Endothelial cell of umbilical vein (primary cell): ENCODE measurements at regions not wholly inside any gene's neighbourhood (a gene's known extent, or its start where the extent isn't known, plus 50 kb on each side); places are given as distances from the start of the nearest gene placed in this dataset.

ENCODE experiments used
- BruUV-seq: library from RNA; stranded (reverse); fragments of 400-500 nt; replicated peaks from 2 replicates; lab custom pipeline; 2021; lab: Mats Ljungman, UMichigan
- CTCF ChIA-PET: fragments of 300-600, 350-600 bp; sonication (Branson Sonifier 250); formaldehyde crosslinking; loops from one replicate; lab custom pipeline; 2021; ENCODE audit warnings: antibody characterized with exemption, inconsistent platforms; lab: Charles Lee
- POLR2A ChIA-PET: fragments of 300-600, 350-600 bp; sonication (Branson Sonifier 250); formaldehyde crosslinking; loops from one replicate; lab custom pipeline; 2021; ENCODE audit warnings: antibody characterized with exemption, inconsistent platforms; lab: Charles Lee
- DNase-seq: peaks from one replicate; pipeline ENCODE4 v3.0.0-alpha.2; 2011; ENCODE audit warnings: low read depth, low spot score
- FAIRE-seq: peaks from 2 replicates; lab custom pipeline; 2011; peaks lifted over from hg19 to GRCh38; lab: Jason Lieb, UNC
- H2AFZ ChIP-seq: 2 replicates; pipeline ENCODE4 v1.6.0; 2012; ENCODE audit warnings: low read depth, low read length, control low read depth, inconsistent platforms
- H3K27ac ChIP-seq: 2 replicates; pipeline ENCODE4 v1.5.1; 2011; ENCODE audit warnings: low read depth, mild to moderate bottlenecking, control low read depth, low read length, moderate library complexity; ENCODE audit not compliant: insufficient read depth
- H3K27me3 ChIP-seq, 2 experiments: 2 replicates each; pipeline versions ENCODE4 v1.6.0 to v1.6.1; 2011; ENCODE audit warnings: low read length in 2 of 2, mixed read lengths in 1 of 2; ENCODE audit not compliant: control insufficient read depth in 2 of 2, insufficient read depth in 2 of 2
- H3K36me3 ChIP-seq, 2 experiments: 2 replicates in 1 of 2; 3 replicates in 1 of 2; pipeline ENCODE4 v1.5.1; 2011; ENCODE audit warnings: low read length in 2 of 2, mild to moderate bottlenecking in 1 of 2, moderate library complexity in 1 of 2; ENCODE audit not compliant: control insufficient read depth in 2 of 2, insufficient read depth in 2 of 2; ENCODE audit errors: extremely low read depth in 1 of 2
- H3K4me1 ChIP-seq: 3 replicates; pipeline ENCODE4 v1.5.1; 2011; ENCODE audit warnings: mild to moderate bottlenecking, low read length; ENCODE audit not compliant: control insufficient read depth, insufficient read depth; ENCODE audit errors: extremely low read depth
- H3K4me2 ChIP-seq: 2 replicates; pipeline ENCODE4 v1.6.1; 2011; ENCODE audit warnings: low read length, control low read depth, mixed read lengths; ENCODE audit not compliant: insufficient read depth
- H3K4me3 ChIP-seq, 3 experiments: fragments of 200-600 bp in 1 of 3; sonication (generic), shearing (Covaris generic) in 1 of 3; replicated peaks in 1 of 3; 2 replicates each; pipeline ENCODE4 v1.5.1; 2011 to 2016; ENCODE audit warnings: control low read depth in 3 of 3, low read length in 3 of 3, mild to moderate bottlenecking in 2 of 3, inconsistent platforms in 1 of 3, low read depth in 1 of 3, moderate library complexity in 1 of 3; ENCODE audit not compliant: insufficient read depth in 1 of 3
- H3K79me2 ChIP-seq: 2 replicates; pipeline ENCODE4 v1.6.0; 2012; ENCODE audit warnings: low read length, inconsistent platforms; ENCODE audit not compliant: control insufficient read depth, insufficient read depth
- H3K9ac ChIP-seq: replicated peaks from 2 replicates; pipeline ENCODE3; 2011; ENCODE audit warnings: low read length, control low read depth; ENCODE audit not compliant: insufficient read depth; ENCODE audit errors: extremely low read depth
- H3K9me1 ChIP-seq: replicated peaks from 3 replicates; pipeline ENCODE4 v1.6.0; 2011; ENCODE audit warnings: mild to moderate bottlenecking, low read length; ENCODE audit not compliant: control insufficient read depth, insufficient read depth; ENCODE audit errors: extremely low read depth
- H3K9me3 ChIP-seq: replicated peaks from 2 replicates; pipeline ENCODE4 v1.5.1; 2012; ENCODE audit warnings: low read length, inconsistent platforms; ENCODE audit not compliant: control insufficient read depth, insufficient read depth
- H4K20me1 ChIP-seq: replicated peaks from 2 replicates; pipeline ENCODE3; 2011; ENCODE audit warnings: mild to moderate bottlenecking, low read length; ENCODE audit not compliant: control insufficient read depth, insufficient read depth; ENCODE audit errors: extremely low read depth
- CTCF ChIP-seq, 2 donors: IDR thresholded peaks; 1 replicate in 1 of 2; 2 replicates in 1 of 2; pipeline ENCODE4 v1.5.1; 2011; ENCODE audit warnings: low read length in 2 of 2, mild to moderate bottlenecking in 2 of 2, moderate library complexity in 2 of 2, control low read depth in 1 of 2, inconsistent platforms in 1 of 2, low read depth in 1 of 2; ENCODE audit not compliant: insufficient read depth in 1 of 2; ENCODE audit errors: extremely low read depth in 1 of 2
- EZH2 ChIP-seq: IDR thresholded peaks from 2 replicates; pipeline ENCODE4 v1.6.1; 2012; ENCODE audit warnings: borderline replicate concordance, low read depth, mild to moderate bottlenecking, moderate library complexity, low read length, inconsistent platforms; ENCODE audit not compliant: severe bottlenecking
- FOS ChIP-seq: IDR thresholded peaks from 2 replicates; pipeline ENCODE4 v1.6.1; 2011; ENCODE audit warnings: mild to moderate bottlenecking, low read length, moderate library complexity, borderline replicate concordance; ENCODE audit not compliant: insufficient read depth
- GATA2 ChIP-seq: IDR thresholded peaks from 2 replicates; pipeline ENCODE4 v1.7.0; 2011; ENCODE audit warnings: low read depth, mild to moderate bottlenecking, moderate library complexity, mixed read lengths, low read length; ENCODE audit not compliant: insufficient read length, insufficient read depth
- JUN ChIP-seq: IDR thresholded peaks from 2 replicates; pipeline ENCODE4 v1.6.1; 2011; ENCODE audit warnings: borderline replicate concordance, low read depth; ENCODE audit not compliant: insufficient read length, insufficient read depth
- MAX ChIP-seq: IDR thresholded peaks from 2 replicates; pipeline ENCODE4 v1.6.1; 2011; ENCODE audit not compliant: insufficient read depth, insufficient read length
- MYC ChIP-seq: IDR thresholded peaks from one replicate; pipeline ENCODE4 v1.6.1; 2011; ENCODE audit warnings: mild to moderate bottlenecking, low read depth, low read length
- POLR2A ChIP-seq: IDR thresholded peaks from 2 replicates; pipeline ENCODE4 v1.6.1; 2012; ENCODE audit warnings: low read depth, mild to moderate bottlenecking, control low read depth, low read length
- POLR2AphosphoS5 ChIP-seq: IDR thresholded peaks from 2 replicates; pipeline ENCODE4 v1.6.1; 2012; ENCODE audit warnings: low read depth, mild to moderate bottlenecking, control low read depth, low read length, moderate library complexity; ENCODE audit not compliant: insufficient read depth
- dilution Hi-C: fragments of 300-500 bp; cut with MboI; formaldehyde crosslinking; loops from one replicate; pipeline ENCODE4 v1.15.0; 2019; ENCODE audit warnings: low sequenced_read_pairs; ENCODE audit not compliant: extremely low pct_ligation_motif_present
- intact Hi-C: fragments of 100-400 bp; cut with micrococcal nuclease; formaldehyde crosslinking; loops from one replicate; pipeline ENCODE4 v1.10.0; 2022

- BruUV-seq: no TSS peak
- FAIRE-seq (no peak), DNase-seq (no peak)
- Histone ChIP-seq H3K79me2 (no peaks in the 10 kb centered on the region), H2AFZ (no peak overlapping the region), H3K4me2 (no peak overlapping the region), H3K36me3 (no peaks in the 10 kb centered on the region), H4K20me1 (no peaks in the 10 kb centered on the region), H3K9ac (no peak overlapping the region), H3K4me1 (no peaks in the 10 kb centered on the region), H3K27ac (no peak overlapping the region), H3K9me3 (no peaks in the 10 kb centered on the region), H3K27me3 (no peaks in the 10 kb centered on the region), H3K4me3 (no peak overlapping the region), H3K9me1 (no peaks in the 10 kb centered on the region)
- dilution Hi-C loops (no loop called here), intact Hi-C loops (no loop called here)
- TF ChIP-seq JUN (no peak), CTCF (IDR thresholded peaks at IDR 0.05; ENCODE audit: extremely low read depth in 1 of 2, insufficient read depth in 1 of 2, low read depth in 1 of 2, low read length in 2 of 2) (no peak), FOS (no peak), GATA2 (no peak), POLR2A (no peak), POLR2AphosphoS5 (no peak), EZH2 (no peak), MAX (no peak), MYC (no peak)
- ChIA-PET CTCF (interaction anchor here (1.1 kb wide), 1 partner anchor 12 kb away, joined by 3 read pairs; no protein-coding TSS in a partner anchor), POLR2A (no interaction called here)
Measured at GRCh38 chr4:81565142-81565870, 93.6 kb upstream of the RASGEF1B start.
